ENCODE measurements at regions not wholly inside any gene's neighbourhood (a gene's known extent, or its start where the extent isn't known, plus 50 kb on each side); places are given as distances from the start of the nearest gene placed in this dataset.
A peak's percentile ranks its signal among the peaks of the same experiment; 100 is the strongest.

DNA sequence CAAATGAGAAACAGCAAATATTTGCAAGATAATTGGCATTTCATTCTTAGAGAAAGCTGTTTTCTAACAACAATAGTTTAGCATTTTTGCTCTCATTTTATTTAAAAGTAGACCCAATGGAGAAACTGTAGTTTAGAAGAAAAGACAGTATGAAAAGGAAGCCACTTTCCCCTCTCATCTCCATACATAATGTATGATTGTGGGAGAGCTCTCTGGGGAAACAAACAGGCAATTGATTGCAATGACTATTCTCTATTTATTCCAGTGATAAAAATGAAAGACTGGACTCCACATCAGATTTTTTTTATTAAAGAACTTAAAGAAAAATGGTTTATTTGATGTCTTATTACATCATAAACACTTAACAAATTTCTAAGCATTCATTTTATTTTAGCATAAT lies 116.8 kb upstream of the SASH1 start:
- H3K27ac ChIP-seq (ENCODE audit: low read depth in 1 of 2, low read length in 2 of 2) = no peak overlapping the region
- no peak overlapping the region for H3K4me3 Mint-ChIP-seq
- no peaks in the 10 kb centered on the region for H3K9me3 ChIP-seq (replicated peaks in 1 of 2; ENCODE audit: control insufficient read depth in 1 of 2, insufficient read depth in 1 of 2, low read length in 2 of 2)
- no peaks in the 10 kb centered on the region for H4K20me1 ChIP-seq (ENCODE audit: insufficient read depth, low read length)
- no peaks in the 10 kb centered on the region for H3K36me3 ChIP-seq (replicated peaks in 1 of 2; ENCODE audit: control insufficient read depth in 1 of 2, insufficient read depth in 2 of 2, low read length in 2 of 2)
- no peaks in the 10 kb centered on the region for H3K79me2 ChIP-seq (ENCODE audit: insufficient read depth, low read length)
- H2AFZ ChIP-seq (ENCODE audit: insufficient read depth, low read depth, low read length, poor library complexity, severe bottlenecking) = no peak overlapping the region
- no peaks in the 10 kb centered on the region for H3K4me1 ChIP-seq (ENCODE audit: control insufficient read depth in 1 of 2, insufficient read depth in 2 of 2, low read length in 2 of 2)
- no peak for DNase-seq
- no peak overlapping the region for H3K27ac Mint-ChIP-seq
- H3K27me3 ChIP-seq (ENCODE audit: control insufficient read depth in 2 of 2, insufficient read depth in 2 of 2, low read length in 2 of 2) = peaks cover 2 to 21% of the 10 kb centered on the region in 2 donors
- H3K9me3 Mint-ChIP-seq = peaks cover 0 to 2% (median 0%) of the 10 kb centered on the region in 7 donors
- H3K4me1 Mint-ChIP-seq = no peaks in the 10 kb centered on the region
- H3K36me3 Mint-ChIP-seq = no peaks in the 10 kb centered on the region
- no peak overlapping the region for H3K4me2 ChIP-seq (replicated peaks; ENCODE audit: extremely low read depth, low read length, poor library complexity, severe bottlenecking)
- H3K4me3 ChIP-seq (replicated peaks in 1 of 3; ENCODE audit: low read depth in 2 of 3, low read length in 3 of 3) = no peak overlapping the region
- TF ChIP-seq, protein P1, sequence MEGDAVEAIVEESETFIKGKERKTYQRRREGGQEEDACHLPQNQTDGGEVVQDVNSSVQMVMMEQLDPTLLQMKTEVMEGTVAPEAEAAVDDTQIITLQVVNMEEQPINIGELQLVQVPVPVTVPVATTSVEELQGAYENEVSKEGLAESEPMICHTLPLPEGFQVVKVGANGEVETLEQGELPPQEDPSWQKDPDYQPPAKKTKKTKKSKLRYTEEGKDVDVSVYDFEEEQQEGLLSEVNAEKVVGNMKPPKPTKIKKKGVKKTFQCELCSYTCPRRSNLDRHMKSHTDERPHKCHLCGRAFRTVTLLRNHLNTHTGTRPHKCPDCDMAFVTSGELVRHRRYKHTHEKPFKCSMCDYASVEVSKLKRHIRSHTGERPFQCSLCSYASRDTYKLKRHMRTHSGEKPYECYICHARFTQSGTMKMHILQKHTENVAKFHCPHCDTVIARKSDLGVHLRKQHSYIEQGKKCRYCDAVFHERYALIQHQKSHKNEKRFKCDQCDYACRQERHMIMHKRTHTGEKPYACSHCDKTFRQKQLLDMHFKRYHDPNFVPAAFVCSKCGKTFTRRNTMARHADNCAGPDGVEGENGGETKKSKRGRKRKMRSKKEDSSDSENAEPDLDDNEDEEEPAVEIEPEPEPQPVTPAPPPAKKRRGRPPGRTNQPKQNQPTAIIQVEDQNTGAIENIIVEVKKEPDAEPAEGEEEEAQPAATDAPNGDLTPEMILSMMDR (IDR thresholded peaks at IDR 0.05) = no peak
- H3K9ac ChIP-seq (ENCODE audit: insufficient read depth, low read length, poor library complexity, severe bottlenecking) = no peak overlapping the region
- H3K27me3 Mint-ChIP-seq (ENCODE audit: low read depth in 3 of 3) = peaks cover 1 to 16% (median 10%) of the 10 kb centered on the region in 3 donors
- intact Hi-C loops (cut with micrococcal nuclease) = no loop called here

DNA sequence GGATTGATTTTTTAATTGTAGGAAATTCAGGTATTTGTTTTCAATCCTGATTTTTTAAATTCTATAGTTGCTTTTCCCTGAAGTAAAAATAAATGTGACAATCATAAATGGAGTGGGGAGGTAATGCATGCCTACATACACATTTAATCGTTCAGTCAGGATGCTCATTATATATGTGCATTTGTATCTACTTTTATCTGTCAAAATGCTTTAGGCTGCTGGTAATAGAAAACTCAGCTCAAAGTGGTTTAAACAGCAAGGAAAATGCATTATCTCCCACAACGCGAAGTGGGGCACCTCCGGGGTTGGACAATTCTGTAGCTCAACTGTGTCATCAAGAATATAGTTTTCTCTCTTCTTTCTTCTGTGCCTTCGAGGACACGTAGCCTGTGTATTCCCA lies 116.4 kb upstream of the SASH1 start:
- H3K4me3 Mint-ChIP-seq = no peak overlapping the region
- peaks cover 0 to 15% (median 9%) of the 10 kb centered on the region in 3 donors for H3K27me3 Mint-ChIP-seq (ENCODE audit: low read depth in 3 of 3)
- Histone ChIP-seq H3K4me3 (replicated peaks in 1 of 3; ENCODE audit: low read depth in 2 of 3, low read length in 3 of 3) (no peak overlapping the region), H3K9ac (ENCODE audit: insufficient read depth, low read length, poor library complexity, severe bottlenecking) (no peak overlapping the region), H3K27me3 (ENCODE audit: control insufficient read depth in 2 of 2, insufficient read depth in 2 of 2, low read length in 2 of 2) (peaks cover 2 to 18% of the 10 kb centered on the region in 2 donors), H3K27ac (ENCODE audit: low read depth in 1 of 2, low read length in 2 of 2) (no peak overlapping the region), H3K79me2 (ENCODE audit: insufficient read depth, low read length) (no peaks in the 10 kb centered on the region), H2AFZ (ENCODE audit: insufficient read depth, low read depth, low read length, poor library complexity, severe bottlenecking) (no peak overlapping the region), H3K4me1 (ENCODE audit: control insufficient read depth in 1 of 2, insufficient read depth in 2 of 2, low read length in 2 of 2) (no peaks in the 10 kb centered on the region), H3K4me2 (replicated peaks; ENCODE audit: extremely low read depth, low read length, poor library complexity, severe bottlenecking) (no peak overlapping the region), H3K9me3 (replicated peaks in 1 of 2; ENCODE audit: control insufficient read depth in 1 of 2, insufficient read depth in 1 of 2, low read length in 2 of 2) (no peaks in the 10 kb centered on the region), H4K20me1 (ENCODE audit: insufficient read depth, low read length) (no peaks in the 10 kb centered on the region), H3K36me3 (replicated peaks in 1 of 2; ENCODE audit: control insufficient read depth in 1 of 2, insufficient read depth in 2 of 2, low read length in 2 of 2) (no peaks in the 10 kb centered on the region)
- WGBS (ENCODE audit: insufficient coverage) = 100% methylated on average over 1 of the region's 6 CpGs
- TF ChIP-seq, protein P1 (IDR thresholded peaks at IDR 0.05) = no peak
- H3K27ac Mint-ChIP-seq = peak overlapping the region in 1 of 7 donors; percentile 72
- no peaks in the 10 kb centered on the region for H3K4me1 Mint-ChIP-seq
- intact Hi-C loops (cut with micrococcal nuclease) = no loop called here
- H3K9me3 Mint-ChIP-seq = peaks cover 0 to 2% (median 0%) of the 10 kb centered on the region in 7 donors
- H3K36me3 Mint-ChIP-seq = no peaks in the 10 kb centered on the region
- DNase-seq = no peak
